K562 (cell line): ENCODE measurements at regions not wholly inside any gene's neighbourhood (a gene's known extent, or its start where the extent isn't known, plus 50 kb on each side); places are given as distances from the start of the nearest gene placed in this dataset.

Source experiments
- BACH1 ChIP-seq: fragments of 200-800 bp; sonication (Bioruptor generic); IDR thresholded peaks from 2 replicates; pipeline ENCODE4 v1.6.1; 2016; ENCODE audit warnings: missing genetic modification characterization, missing compliant biosample characterization
- BRCA1 ChIP-seq, 2 experiments: fragments of 450-650 bp in 1 of 2; sonication (generic) in 1 of 2; formaldehyde crosslinking in 1 of 2; IDR thresholded peaks; 2 replicates each; pipeline versions ENCODE4 v1.5.0 to v1.6.1; 2017 to 2020; ENCODE audit warnings: mild to moderate bottlenecking in 1 of 2, missing genetic modification reagents in 1 of 2
- EWSR1 ChIP-seq: fragments of 450-650 bp; IDR thresholded peaks from 2 replicates; pipeline ENCODE4 v1.6.1; 2018; ENCODE audit warnings: borderline replicate concordance, mild to moderate bottlenecking, low read depth, moderate library complexity; ENCODE audit not compliant: partially characterized antibody
- FIP1L1 ChIP-seq: fragments of 200-400 bp; formaldehyde crosslinking; IDR thresholded peaks from 2 replicates; pipeline ENCODE4 v1.6.1; 2018; ENCODE audit warnings: mild to moderate bottlenecking, low read depth, low read length; ENCODE audit not compliant: poor library complexity, severe bottlenecking
- MCM2 ChIP-seq: fragments of 450-650 bp; IDR thresholded peaks from 2 replicates; pipeline ENCODE4 v1.6.1; 2017; ENCODE audit warnings: low read depth, mild to moderate bottlenecking
- NCOA1 ChIP-seq: fragments of 450-650 bp; IDR thresholded peaks from 2 replicates; pipeline ENCODE4 v1.6.1; 2016; ENCODE audit warnings: low read depth
- NFRKB ChIP-seq: fragments of 450-650 bp; IDR thresholded peaks from 2 replicates; pipeline ENCODE4 v1.6.1; 2016; ENCODE audit warnings: low read depth
- NR3C1 ChIP-seq: sonication (generic); formaldehyde crosslinking; IDR thresholded peaks from 2 replicates; pipeline ENCODE4 v1.8.1; 2022; ENCODE audit warnings: missing genetic modification reagents
- PHTF2 ChIP-seq: fragments of 250-450 bp; sonication (Bioruptor Pico); IDR thresholded peaks from 2 replicates; pipeline ENCODE4 v1.5.0; 2021; ENCODE audit warnings: mild to moderate bottlenecking
- RFX1 ChIP-seq: fragments of 450-650 bp; IDR thresholded peaks from 2 replicates; pipeline ENCODE4 v1.6.1; 2016; ENCODE audit warnings: mild to moderate bottlenecking, moderate library complexity
- RFX5 ChIP-seq: IDR thresholded peaks from 2 replicates; pipeline ENCODE4 v1.6.1; 2011; ENCODE audit warnings: low read depth, mild to moderate bottlenecking, improper control_type of control experiment, low read length
- SAFB ChIP-seq: fragments of 200-400 bp; formaldehyde crosslinking; IDR thresholded peaks from 2 replicates; pipeline ENCODE4 v1.6.1; 2017; ENCODE audit warnings: low read depth, low read length, borderline replicate concordance
- SMAD4 ChIP-seq: fragments of 250-450 bp; sonication (Bioruptor Pico); conservative IDR thresholded peaks from 2 replicates; pipeline ENCODE4 v1.8.0; 2021; ENCODE audit warnings: inconsistent platforms, mild to moderate bottlenecking, moderate library complexity
- TAF1 ChIP-seq: IDR thresholded peaks from 2 replicates; pipeline ENCODE4 v1.6.1; 2011; ENCODE audit warnings: mild to moderate bottlenecking, low read length, moderate library complexity; ENCODE audit not compliant: insufficient read depth, control insufficient read depth, severe bottlenecking; ENCODE audit errors: extremely low read depth
- TAF7 ChIP-seq: fragments of 450-650 bp; IDR thresholded peaks from 2 replicates; pipeline ENCODE4 v1.6.1; 2016; ENCODE audit warnings: missing genetic modification characterization, missing compliant biosample characterization
- TGIF2 ChIP-seq: sonication (generic); formaldehyde crosslinking; IDR thresholded peaks from 2 replicates; pipeline ENCODE4 v1.8.1; 2022; ENCODE audit warnings: mild to moderate bottlenecking, missing genetic modification reagents, moderate library complexity
- XRCC5 ChIP-seq: fragments of 200-400 bp; formaldehyde crosslinking; IDR thresholded peaks from 2 replicates; pipeline ENCODE4 v1.6.1; 2017; ENCODE audit warnings: low read depth, mild to moderate bottlenecking, low read length
- ZNF133 ChIP-seq: fragments of 250-450 bp; sonication (Bioruptor Pico); IDR thresholded peaks from 2 replicates; pipeline ENCODE4 v1.4.0; 2020; ENCODE audit warnings: mild to moderate bottlenecking
- ZNF316 ChIP-seq: fragments of 450-650 bp; IDR thresholded peaks from 2 replicates; pipeline ENCODE4 v1.6.1; 2016
- ZSCAN29 ChIP-seq: fragments of 450-650 bp; IDR thresholded peaks from 2 replicates; pipeline ENCODE4 v1.6.1; 2017
- TF ChIP-seq, protein P1 (sequence below), 2 experiments: fragments of 450-650 bp in 1 of 2; IDR thresholded peaks; 2 replicates each; pipeline ENCODE4 v1.6.1; 2011 to 2017; ENCODE audit warnings: low read depth in 2 of 2, antibody characterized with exemption in 1 of 2, borderline replicate concordance in 1 of 2, low read length in 1 of 2, mild to moderate bottlenecking in 1 of 2, mixed read lengths in 1 of 2; ENCODE audit not compliant: control insufficient read depth in 1 of 2
- TF ChIP-seq, protein P2 (sequence below): fragments of 250-450 bp; sonication (Bioruptor Pico); IDR thresholded peaks from 2 replicates; pipeline ENCODE4 v1.8.0; 2021; ENCODE audit warnings: borderline replicate concordance, mild to moderate bottlenecking, moderate library complexity; ENCODE audit not compliant: poor library complexity, severe bottlenecking
- TF ChIP-seq, protein P3 (sequence below): sonication (generic); formaldehyde crosslinking; IDR thresholded peaks from 2 replicates; pipeline ENCODE4 v1.9.0; 2022; ENCODE audit warnings: mild to moderate bottlenecking, missing genetic modification reagents
- TF ChIP-seq, protein P4 (sequence below): sonication (generic); formaldehyde crosslinking; IDR thresholded peaks from 2 replicates; pipeline ENCODE4 v1.8.0; 2022; ENCODE audit warnings: missing genetic modification reagents, mild to moderate bottlenecking, borderline replicate concordance

GRCh38 chr3:155026999-155027591 lies 53.0 kb upstream of the MME start (continued):
- TF ChIP-seq SMAD4 (CRISPR knock-in tag), result peak; percentile 62
- TF ChIP-seq, protein P1, sequence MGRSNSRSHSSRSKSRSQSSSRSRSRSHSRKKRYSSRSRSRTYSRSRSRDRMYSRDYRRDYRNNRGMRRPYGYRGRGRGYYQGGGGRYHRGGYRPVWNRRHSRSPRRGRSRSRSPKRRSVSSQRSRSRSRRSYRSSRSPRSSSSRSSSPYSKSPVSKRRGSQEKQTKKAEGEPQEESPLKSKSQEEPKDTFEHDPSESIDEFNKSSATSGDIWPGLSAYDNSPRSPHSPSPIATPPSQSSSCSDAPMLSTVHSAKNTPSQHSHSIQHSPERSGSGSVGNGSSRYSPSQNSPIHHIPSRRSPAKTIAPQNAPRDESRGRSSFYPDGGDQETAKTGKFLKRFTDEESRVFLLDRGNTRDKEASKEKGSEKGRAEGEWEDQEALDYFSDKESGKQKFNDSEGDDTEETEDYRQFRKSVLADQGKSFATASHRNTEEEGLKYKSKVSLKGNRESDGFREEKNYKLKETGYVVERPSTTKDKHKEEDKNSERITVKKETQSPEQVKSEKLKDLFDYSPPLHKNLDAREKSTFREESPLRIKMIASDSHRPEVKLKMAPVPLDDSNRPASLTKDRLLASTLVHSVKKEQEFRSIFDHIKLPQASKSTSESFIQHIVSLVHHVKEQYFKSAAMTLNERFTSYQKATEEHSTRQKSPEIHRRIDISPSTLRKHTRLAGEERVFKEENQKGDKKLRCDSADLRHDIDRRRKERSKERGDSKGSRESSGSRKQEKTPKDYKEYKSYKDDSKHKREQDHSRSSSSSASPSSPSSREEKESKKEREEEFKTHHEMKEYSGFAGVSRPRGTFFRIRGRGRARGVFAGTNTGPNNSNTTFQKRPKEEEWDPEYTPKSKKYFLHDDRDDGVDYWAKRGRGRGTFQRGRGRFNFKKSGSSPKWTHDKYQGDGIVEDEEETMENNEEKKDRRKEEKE (IDR thresholded peaks at IDR 0.05; ENCODE audit: borderline replicate concordance in 1 of 2, control insufficient read depth in 1 of 2, low read depth in 2 of 2, low read length in 1 of 2), result no peak
- no peak for TF ChIP-seq ZSCAN29
- TF ChIP-seq BACH1, result no peak
- no peak; the same call in 1 of the 2 replicates for TF ChIP-seq NFRKB
- no peak for TF ChIP-seq SAFB
- TF ChIP-seq BRCA1 (IDR thresholded peaks at IDR 0.05), result no peak
- TF ChIP-seq BRCA1 (CRISPR knock-in tag; IDR thresholded peaks at IDR 0.05), result no peak
- TF ChIP-seq TAF7 (tag), result peak; percentile 49; the same call in 1 of the 2 replicates
- no peak for TF ChIP-seq NR3C1 (CRISPR knock-in tag)
- TF ChIP-seq FIP1L1, result no peak
- TF ChIP-seq, protein P2, sequence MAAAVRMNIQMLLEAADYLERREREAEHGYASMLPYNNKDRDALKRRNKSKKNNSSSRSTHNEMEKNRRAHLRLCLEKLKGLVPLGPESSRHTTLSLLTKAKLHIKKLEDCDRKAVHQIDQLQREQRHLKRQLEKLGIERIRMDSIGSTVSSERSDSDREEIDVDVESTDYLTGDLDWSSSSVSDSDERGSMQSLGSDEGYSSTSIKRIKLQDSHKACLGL (CRISPR knock-in tag), result no peak
- no peak for TF ChIP-seq XRCC5
- TF ChIP-seq EWSR1, result no peak
- peak; percentile 70; the same call in 1 of the 2 replicates for TF ChIP-seq NCOA1
- no peak for TF ChIP-seq RFX5
- TF ChIP-seq TAF1, result no peak
- TF ChIP-seq PHTF2 (CRISPR knock-in tag), result no peak
- TF ChIP-seq, protein P3, sequence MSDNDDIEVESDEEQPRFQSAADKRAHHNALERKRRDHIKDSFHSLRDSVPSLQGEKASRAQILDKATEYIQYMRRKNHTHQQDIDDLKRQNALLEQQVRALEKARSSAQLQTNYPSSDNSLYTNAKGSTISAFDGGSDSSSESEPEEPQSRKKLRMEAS (CRISPR knock-in tag), result no peak
- TF ChIP-seq TGIF2 (CRISPR knock-in tag), result no peak
- no peak for TF ChIP-seq ZNF133 (CRISPR knock-in tag)
- TF ChIP-seq, protein P4, sequence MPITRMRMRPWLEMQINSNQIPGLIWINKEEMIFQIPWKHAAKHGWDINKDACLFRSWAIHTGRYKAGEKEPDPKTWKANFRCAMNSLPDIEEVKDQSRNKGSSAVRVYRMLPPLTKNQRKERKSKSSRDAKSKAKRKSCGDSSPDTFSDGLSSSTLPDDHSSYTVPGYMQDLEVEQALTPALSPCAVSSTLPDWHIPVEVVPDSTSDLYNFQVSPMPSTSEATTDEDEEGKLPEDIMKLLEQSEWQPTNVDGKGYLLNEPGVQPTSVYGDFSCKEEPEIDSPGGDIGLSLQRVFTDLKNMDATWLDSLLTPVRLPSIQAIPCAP, result no peak
- TF ChIP-seq MCM2, result no peak
- peak; percentile 13; the same call in 1 of the 2 replicates for TF ChIP-seq ZNF316
- TF ChIP-seq RFX1, result no peak
